Endodermal cell (in vitro differentiated cells): ENCODE measurements at regions not wholly inside any gene's neighbourhood (a gene's known extent, or its start where the extent isn't known, plus 50 kb on each side); places are given as distances from the start of the nearest gene placed in this dataset.

Experiments
- DNase-seq: peaks from one replicate; pipeline ENCODE4 v3.0.0-alpha.2; 2017
- H3K27ac ChIP-seq: 2 replicates; pipeline ENCODE4 v1.5.1; 2013; ENCODE audit warnings: mild to moderate bottlenecking, low read depth, low read length, moderate library complexity
- H3K27me3 ChIP-seq: 2 replicates; pipeline ENCODE4 v1.6.1; 2013; ENCODE audit warnings: mild to moderate bottlenecking, low read length, moderate library complexity; ENCODE audit not compliant: insufficient read depth, control insufficient read depth, poor library complexity, severe bottlenecking
- H3K36me3 ChIP-seq: 2 replicates; pipeline ENCODE4 v1.7.0; 2013; ENCODE audit warnings: mild to moderate bottlenecking, low read length, moderate library complexity; ENCODE audit not compliant: control insufficient read depth, insufficient read depth
- H3K4me1 ChIP-seq: one replicate; pipeline ENCODE4 v1.7.0; 2013; ENCODE audit warnings: low read length; ENCODE audit not compliant: control insufficient read depth, insufficient read depth
- H3K4me3 ChIP-seq: 2 replicates; pipeline ENCODE4 v1.5.1; 2013; ENCODE audit warnings: mild to moderate bottlenecking, low read length, moderate library complexity
- H3K9ac ChIP-seq: 2 replicates; pipeline ENCODE4 v1.6.1; 2013; ENCODE audit warnings: mild to moderate bottlenecking, low read length, moderate library complexity; ENCODE audit not compliant: poor library complexity, severe bottlenecking; ENCODE audit errors: extremely low read depth
- H3K9me3 ChIP-seq: 2 replicates; pipeline ENCODE4 v1.6.1; 2013; ENCODE audit warnings: mild to moderate bottlenecking, low read length, moderate library complexity; ENCODE audit not compliant: control insufficient read depth
- H3K27ac Mint-ChIP-seq: 2 replicates; pipeline ENCODE4 v1.8.0; 2020; ENCODE audit warnings: mixed read lengths
- H3K27me3 Mint-ChIP-seq: 2 replicates; pipeline ENCODE4 v1.8.0; 2021; ENCODE audit warnings: mild to moderate bottlenecking, mixed read lengths; ENCODE audit not compliant: insufficient read depth
- H3K36me3 Mint-ChIP-seq: 2 replicates; pipeline ENCODE4 v1.8.0; 2020; ENCODE audit warnings: low read depth, mixed read lengths
- H3K4me1 Mint-ChIP-seq: 2 replicates; pipeline ENCODE4 v1.8.0; 2020; ENCODE audit warnings: mixed read lengths
- H3K4me3 Mint-ChIP-seq: 2 replicates; pipeline ENCODE4 v1.8.0; 2020; ENCODE audit warnings: mild to moderate bottlenecking, moderate library complexity, mixed read lengths
- H3K9me3 Mint-ChIP-seq: 2 replicates; pipeline ENCODE4 v1.8.0; 2020; ENCODE audit warnings: mild to moderate bottlenecking, mixed read lengths
- WGBS, 2 experiments: methylation state at CpG; one replicate each; pipeline versions ENCODE4 v1.1.5 to v1.1.7; 2013; ENCODE audit warnings: missing lambda C conversion rate in 2 of 2, mixed read lengths in 1 of 2; ENCODE audit not compliant: insufficient coverage in 1 of 2, insufficient read length in 1 of 2; 5-methylcytosine and 5-hydroxymethylcytosine counted together
- TF ChIP-seq, protein P1 (sequence below): fragments of 200-600 bp; sonication (generic); conservative IDR thresholded peaks from 2 replicates; pipeline ENCODE4 v1.5.0; 2021; ENCODE audit warnings: antibody characterized with exemption, mild to moderate bottlenecking

DNA sequence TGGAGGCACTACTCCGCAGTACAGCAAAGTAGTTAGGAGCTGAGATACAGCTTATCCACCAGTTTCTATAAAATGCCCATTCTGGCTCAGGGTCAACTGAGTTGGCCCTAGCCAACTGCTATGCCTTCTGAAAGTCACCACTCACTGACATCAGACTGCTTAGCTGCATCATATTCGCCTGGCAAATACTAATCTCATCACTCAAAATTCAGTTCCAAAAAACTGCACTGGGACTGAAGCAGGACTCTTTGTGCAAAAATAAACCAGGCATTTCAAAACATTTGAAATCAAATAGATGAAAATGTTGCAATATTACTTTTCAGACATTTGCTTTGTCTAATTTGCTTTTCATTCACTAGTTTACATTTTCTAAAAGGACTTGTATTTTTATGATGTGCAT lies 230.0 kb downstream of the ALDH8A1 start:
- H3K4me3 ChIP-seq, result no peak overlapping the region
- Mint-ChIP-seq H3K9me3 (no peaks in the 10 kb centered on the region), H3K27ac (no peak overlapping the region), H3K36me3 (no peaks in the 10 kb centered on the region), H3K27me3 (no peaks in the 10 kb centered on the region), H3K4me3 (no peak overlapping the region), H3K4me1 (no peaks in the 10 kb centered on the region)
- H3K36me3 ChIP-seq, result no peaks in the 10 kb centered on the region
- 95 to 100% methylated on average over 2 of the region's 2 CpGs for WGBS, 2 experiments
- no peak for DNase-seq
- TF ChIP-seq, protein P1, sequence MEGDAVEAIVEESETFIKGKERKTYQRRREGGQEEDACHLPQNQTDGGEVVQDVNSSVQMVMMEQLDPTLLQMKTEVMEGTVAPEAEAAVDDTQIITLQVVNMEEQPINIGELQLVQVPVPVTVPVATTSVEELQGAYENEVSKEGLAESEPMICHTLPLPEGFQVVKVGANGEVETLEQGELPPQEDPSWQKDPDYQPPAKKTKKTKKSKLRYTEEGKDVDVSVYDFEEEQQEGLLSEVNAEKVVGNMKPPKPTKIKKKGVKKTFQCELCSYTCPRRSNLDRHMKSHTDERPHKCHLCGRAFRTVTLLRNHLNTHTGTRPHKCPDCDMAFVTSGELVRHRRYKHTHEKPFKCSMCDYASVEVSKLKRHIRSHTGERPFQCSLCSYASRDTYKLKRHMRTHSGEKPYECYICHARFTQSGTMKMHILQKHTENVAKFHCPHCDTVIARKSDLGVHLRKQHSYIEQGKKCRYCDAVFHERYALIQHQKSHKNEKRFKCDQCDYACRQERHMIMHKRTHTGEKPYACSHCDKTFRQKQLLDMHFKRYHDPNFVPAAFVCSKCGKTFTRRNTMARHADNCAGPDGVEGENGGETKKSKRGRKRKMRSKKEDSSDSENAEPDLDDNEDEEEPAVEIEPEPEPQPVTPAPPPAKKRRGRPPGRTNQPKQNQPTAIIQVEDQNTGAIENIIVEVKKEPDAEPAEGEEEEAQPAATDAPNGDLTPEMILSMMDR, result no peak
- no peak overlapping the region for H3K9ac ChIP-seq
- no peak overlapping the region for H3K27ac ChIP-seq
- H3K27me3 ChIP-seq, result no peaks in the 10 kb centered on the region
- H3K9me3 ChIP-seq, result no peaks in the 10 kb centered on the region
- H3K4me1 ChIP-seq, result no peaks in the 10 kb centered on the region

- Histone ChIP-seq H3K4me3 (no peak overlapping the region), H3K27ac (no peak overlapping the region), H3K36me3 (no peaks in the 10 kb centered on the region), H3K27me3 (no peaks in the 10 kb centered on the region), H3K9me3 (no peaks in the 10 kb centered on the region), H3K4me1 (no peaks in the 10 kb centered on the region), H3K9ac (no peak overlapping the region)
- no peak overlapping the region for H3K27ac Mint-ChIP-seq
- WGBS, 2 experiments, result 92 to 100% methylated on average over 2 to 6 of the region's 6 CpGs
- H3K9me3 Mint-ChIP-seq, result no peaks in the 10 kb centered on the region
- H3K4me1 Mint-ChIP-seq, result no peaks in the 10 kb centered on the region
- no peaks in the 10 kb centered on the region for H3K27me3 Mint-ChIP-seq
- DNase-seq, result no peak
- H3K36me3 Mint-ChIP-seq, result no peaks in the 10 kb centered on the region
- TF ChIP-seq, protein P1, result no peak
- H3K4me3 Mint-ChIP-seq, result no peak overlapping the region
Measured at GRCh38 chr6:134719286-134719685, 230.6 kb downstream of the ALDH8A1 start.

DNA sequence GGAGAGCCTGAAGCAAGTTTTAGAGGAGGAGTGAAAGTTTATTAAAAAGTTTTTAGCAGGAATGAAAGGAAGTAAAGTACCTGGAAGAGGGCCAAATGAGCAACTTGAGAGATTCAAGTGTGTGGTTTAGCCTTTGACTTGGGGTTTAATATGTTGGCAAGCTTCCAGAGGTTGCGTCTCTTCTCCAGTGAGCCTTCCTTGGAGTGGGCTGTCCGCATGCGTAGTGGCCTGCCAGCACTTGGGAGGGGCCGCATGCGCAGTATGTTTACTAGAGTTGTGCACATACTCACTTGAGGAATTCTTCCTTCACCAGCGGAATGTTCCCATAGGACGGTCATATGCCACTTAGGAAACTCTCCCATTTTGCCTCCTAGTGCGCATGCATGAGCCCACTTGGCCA lies 235.2 kb downstream of the ALDH8A1 start:
- Mint-ChIP-seq H3K36me3 (no peaks in the 10 kb centered on the region), H3K9me3 (no peaks in the 10 kb centered on the region), H3K27me3 (no peaks in the 10 kb centered on the region), H3K4me1 (peaks cover 2% of the 10 kb centered on the region), H3K4me3 (no peak overlapping the region), H3K27ac (no peak overlapping the region)
- DNase-seq, result no peak
- no peaks in the 10 kb centered on the region for H3K36me3 ChIP-seq
- TF ChIP-seq, protein P1, result no peak
- H3K9me3 ChIP-seq, result no peaks in the 10 kb centered on the region
- no peak overlapping the region for H3K27ac ChIP-seq
- no peaks in the 10 kb centered on the region for H3K4me1 ChIP-seq
- no peaks in the 10 kb centered on the region for H3K27me3 ChIP-seq
- 95 to 98% methylated on average over 7 to 8 of the region's 8 CpGs for WGBS, 2 experiments
- H3K9ac ChIP-seq, result no peak overlapping the region
- no peak overlapping the region for H3K4me3 ChIP-seq
